ENCODE measurements at regions not wholly inside any gene's neighbourhood (a gene's known extent, or its start where the extent isn't known, plus 50 kb on each side); places are given as distances from the start of the nearest gene placed in this dataset.

- no peak for TF ChIP-seq POLR2A (IDR thresholded peaks at IDR 0.05)
- TF ChIP-seq CTCF (IDR thresholded peaks at IDR 0.05): no peak
- TF ChIP-seq POLR2AphosphoS5 (IDR thresholded peaks at IDR 0.05): no peak
These were observed 388.0 kb upstream of the ZNF804A start for GRCh38 chr2:184210329-184210728.
